Caco-2 (cell line): ENCODE measurements at regions not wholly inside any gene's neighbourhood (a gene's known extent, or its start where the extent isn't known, plus 50 kb on each side); places are given as distances from the start of the nearest gene placed in this dataset.

ENCODE experiments used
- BruUV-seq: library from RNA; stranded (reverse); fragments of 400-500 nt; replicated peaks from 2 replicates; lab custom pipeline; 2021; lab: Mats Ljungman, UMichigan
- CTCF ChIA-PET: fragments of 300-600 bp; sonication (Branson Sonifier 250); formaldehyde crosslinking; loops from one replicate; lab custom pipeline; 2022; ENCODE audit warnings: antibody characterized with exemption; lab: Charles Lee
- POLR2A ChIA-PET: fragments of 300-600 bp; sonication (Branson Sonifier 250); formaldehyde crosslinking; loops from one replicate; lab custom pipeline; 2022; ENCODE audit warnings: antibody characterized with exemption; lab: Charles Lee
- DNase-seq, 2 experiments: peaks; one replicate each; pipeline versions ENCODE4 v3.0.0 to v3.0.0-alpha.2; 2020 to 2022
- H3K27me3 ChIP-seq: replicated peaks from 2 replicates; pipeline ENCODE4 v1.6.0; 2011; ENCODE audit warnings: low read length; ENCODE audit not compliant: control insufficient read depth, insufficient read depth
- H3K36me3 ChIP-seq: 2 replicates; pipeline ENCODE4 v1.5.1; 2011; ENCODE audit warnings: low read length; ENCODE audit not compliant: control insufficient read depth, insufficient read depth
- H3K4me1 ChIP-seq: fragments of 250-450 bp; sonication (Bioruptor Pico); 2 replicates; pipeline ENCODE4 v1.5.1; 2020; ENCODE audit warnings: mild to moderate bottlenecking
- H3K4me3 ChIP-seq: 2 replicates; pipeline ENCODE4 v1.5.1; 2011; ENCODE audit warnings: low read depth, mild to moderate bottlenecking, control low read depth, low read length
- H3K9me3 ChIP-seq: fragments of 250-450 bp; sonication (Bioruptor Pico); 2 replicates; pipeline ENCODE4 v1.5.1; 2020; ENCODE audit warnings: mild to moderate bottlenecking, moderate library complexity
- H3K27ac Mint-ChIP-seq: one replicate; pipeline ENCODE4 v1.8.0; 2022; ENCODE audit warnings: mixed read lengths; ENCODE audit not compliant: unreplicated experiment
- H3K27me3 Mint-ChIP-seq: one replicate; pipeline ENCODE4 v1.8.0; 2022; ENCODE audit warnings: mixed read lengths; ENCODE audit not compliant: insufficient read depth, unreplicated experiment
- H3K36me3 Mint-ChIP-seq: one replicate; pipeline ENCODE4 v1.8.0; 2022; ENCODE audit warnings: mild to moderate bottlenecking, mixed read lengths; ENCODE audit not compliant: insufficient read depth, unreplicated experiment
- H3K4me1 Mint-ChIP-seq: one replicate; pipeline ENCODE4 v1.8.0; 2022; ENCODE audit warnings: low read depth, mixed read lengths; ENCODE audit not compliant: unreplicated experiment
- H3K4me3 Mint-ChIP-seq: one replicate; pipeline ENCODE4 v1.8.0; 2022; ENCODE audit warnings: mild to moderate bottlenecking, moderate library complexity, mixed read lengths; ENCODE audit not compliant: unreplicated experiment
- H3K9me3 Mint-ChIP-seq: one replicate; pipeline ENCODE4 v1.8.0; 2022; ENCODE audit warnings: mixed read lengths; ENCODE audit not compliant: unreplicated experiment
- CTCF ChIP-seq, 2 experiments: fragments of 200-600 bp in 1 of 2; IDR thresholded peaks; 1 replicate in 1 of 2; 2 replicates in 1 of 2; pipeline versions ENCODE4 v1.5.1 to v1.8.0; 2011 to 2022; ENCODE audit warnings: antibody characterized with exemption in 1 of 2, control low read depth in 1 of 2, inconsistent platforms in 1 of 2, low read depth in 1 of 2, low read length in 1 of 2, mild to moderate bottlenecking in 1 of 2, moderate library complexity in 1 of 2; ENCODE audit not compliant: insufficient read depth in 1 of 2, severe bottlenecking in 1 of 2, unreplicated experiment in 1 of 2
- intact Hi-C: fragments of 100-400 bp; cut with micrococcal nuclease; formaldehyde crosslinking; loops from one replicate; pipeline ENCODE4 v1.10.0; 2022; ENCODE audit not compliant: unreplicated experiment

DNA sequence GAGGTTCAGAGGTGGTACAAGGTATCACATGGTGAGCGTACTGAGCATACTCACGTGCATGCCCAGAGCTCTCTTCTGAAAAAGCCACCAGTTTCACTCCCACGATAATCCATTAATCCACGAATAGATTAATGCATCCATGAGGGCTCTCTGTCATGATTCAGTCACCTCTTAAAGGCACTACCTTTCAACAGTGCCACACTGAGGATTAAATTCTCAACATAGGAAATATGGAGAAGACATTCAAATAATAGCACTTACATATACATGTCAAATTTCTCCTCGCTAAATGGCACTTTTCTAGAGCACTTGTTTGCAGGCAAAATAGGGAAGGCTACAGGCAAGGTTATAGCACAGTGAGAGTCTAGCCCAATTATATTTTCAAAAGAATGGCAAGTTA is 825.9 kb downstream of the TRIB2 start:
- no peaks in the 10 kb centered on the region for H3K27me3 Mint-ChIP-seq
- H3K9me3 ChIP-seq: no peaks in the 10 kb centered on the region
- CTCF ChIA-PET: no interaction called here

DNA sequence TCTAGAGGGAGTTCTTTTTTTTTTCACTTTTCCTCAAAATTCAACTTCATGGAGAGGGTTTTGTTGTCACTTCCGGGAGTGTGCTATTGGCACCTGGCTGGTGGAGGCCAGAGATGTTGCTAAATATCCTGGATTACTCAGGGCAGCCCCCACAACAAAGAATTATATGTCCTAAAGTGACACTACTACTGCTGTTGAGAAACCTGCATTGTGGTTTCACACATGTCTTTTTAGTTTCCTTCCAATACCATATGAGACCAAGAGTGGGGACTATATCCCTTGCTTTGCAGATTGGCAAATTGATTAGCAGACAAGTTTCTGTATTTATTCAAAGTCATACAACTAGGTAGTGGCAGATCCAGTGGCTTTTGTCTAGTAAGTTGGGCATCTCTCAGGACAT is 826.8 kb downstream of the TRIB2 start:
- H3K27ac Mint-ChIP-seq: no peak overlapping the region
- Histone ChIP-seq H3K27me3 (no peaks in the 10 kb centered on the region), H3K4me3 (no peak overlapping the region), H3K9me3 (no peaks in the 10 kb centered on the region), H3K36me3 (no peaks in the 10 kb centered on the region), H3K4me1 (peaks cover 11% of the 10 kb centered on the region)
- intact Hi-C loops: no loop called here
- no peaks in the 10 kb centered on the region for H3K36me3 Mint-ChIP-seq
- H3K4me1 Mint-ChIP-seq: peaks cover 4% of the 10 kb centered on the region
- H3K27me3 Mint-ChIP-seq: no peaks in the 10 kb centered on the region
- BruUV-seq: no TSS peak
- CTCF ChIA-PET: no interaction called here
- TF ChIP-seq CTCF (IDR thresholded peaks at IDR 0.05; ENCODE audit: insufficient read depth in 1 of 2, low read depth in 1 of 2, low read length in 1 of 2, severe bottlenecking in 1 of 2, unreplicated experiment in 1 of 2): no peak
- no peaks in the 10 kb centered on the region for H3K9me3 Mint-ChIP-seq
- no peak overlapping the region for H3K4me3 Mint-ChIP-seq
- no peak for DNase-seq
- POLR2A ChIA-PET: no interaction called here

More for the DNA sequence above, 825.9 kb downstream of the TRIB2 start:
- Mint-ChIP-seq H3K9me3 (no peaks in the 10 kb centered on the region), H3K36me3 (peaks cover 7% of the 10 kb centered on the region), H3K4me3 (no peak overlapping the region), H3K27ac (no peak overlapping the region), H3K4me1 (peaks cover 10% of the 10 kb centered on the region)
- no TSS peak for BruUV-seq
- Histone ChIP-seq H3K4me3 (no peak overlapping the region), H3K27me3 (no peaks in the 10 kb centered on the region), H3K4me1 (peaks cover 19% of the 10 kb centered on the region), H3K36me3 (no peaks in the 10 kb centered on the region)
- POLR2A ChIA-PET: no interaction called here
- TF ChIP-seq CTCF (IDR thresholded peaks at IDR 0.05; ENCODE audit: insufficient read depth in 1 of 2, low read depth in 1 of 2, low read length in 1 of 2, severe bottlenecking in 1 of 2, unreplicated experiment in 1 of 2): no peak
- no peak for DNase-seq
- intact Hi-C loops: no loop called here

GRCh38 chr2:13545320-13545719 is 828.6 kb downstream of the TRIB2 start:
- H3K9me3 ChIP-seq: no peaks in the 10 kb centered on the region
- no peak overlapping the region for H3K4me3 ChIP-seq
- no peak for TF ChIP-seq CTCF (IDR thresholded peaks at IDR 0.05; ENCODE audit: insufficient read depth in 1 of 2, low read depth in 1 of 2, low read length in 1 of 2, severe bottlenecking in 1 of 2, unreplicated experiment in 1 of 2)
- DNase-seq: no peak
- no peaks in the 10 kb centered on the region for H3K36me3 ChIP-seq
- Mint-ChIP-seq H3K9me3 (no peaks in the 10 kb centered on the region), H3K27ac (no peak overlapping the region), H3K27me3 (no peaks in the 10 kb centered on the region), H3K4me3 (no peak overlapping the region), H3K36me3 (no peaks in the 10 kb centered on the region), H3K4me1 (no peaks in the 10 kb centered on the region)
- no peaks in the 10 kb centered on the region for H3K27me3 ChIP-seq
- no TSS peak for BruUV-seq
- CTCF ChIA-PET: no interaction called here
- POLR2A ChIA-PET: no interaction called here
- H3K4me1 ChIP-seq: no peaks in the 10 kb centered on the region
- intact Hi-C loops: no loop called here
